ENCODE measurements at regions not wholly inside any gene's neighbourhood (a gene's known extent, or its start where the extent isn't known, plus 50 kb on each side); places are given as distances from the start of the nearest gene placed in this dataset.

DNA sequence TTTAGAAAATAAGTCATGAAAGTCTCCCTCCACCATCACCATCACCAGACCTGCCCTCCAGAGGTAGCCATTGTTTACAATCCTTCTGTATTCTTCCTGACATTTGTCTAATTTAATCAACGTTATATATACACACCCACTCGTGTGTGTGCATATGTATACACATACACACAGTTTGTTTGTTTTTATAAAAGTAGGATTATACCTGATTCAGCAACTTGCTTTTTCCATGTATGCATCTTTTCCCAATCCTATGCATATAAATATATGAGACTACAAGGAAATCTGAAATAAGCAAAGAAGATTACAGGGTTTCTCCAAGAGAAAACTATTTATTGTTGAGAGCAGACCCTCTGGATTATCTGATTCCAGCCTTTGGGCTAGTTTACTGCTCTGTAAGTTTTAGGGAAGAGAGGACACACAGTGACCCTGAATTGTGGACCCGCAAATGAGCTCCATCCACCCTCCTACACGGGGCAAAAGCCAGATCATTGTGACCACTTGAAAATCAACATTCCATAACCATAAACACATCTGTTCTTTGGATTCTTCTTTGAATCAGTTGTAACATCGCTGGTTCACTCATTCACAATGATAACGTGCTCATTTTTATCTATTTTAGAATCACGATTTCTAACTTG, 104.3 kb downstream of the CPN2 start:
- no peaks in the 10 kb centered on the region for H3K27me3 ChIP-seq
- no peaks in the 10 kb centered on the region for H3K36me3 ChIP-seq
- H3K4me3 ChIP-seq, result no peak overlapping the region
- no peak overlapping the region for H3K9ac ChIP-seq (ENCODE audit: low read depth in 2 of 2, low read length in 2 of 2)
- TF ChIP-seq, protein P1, sequence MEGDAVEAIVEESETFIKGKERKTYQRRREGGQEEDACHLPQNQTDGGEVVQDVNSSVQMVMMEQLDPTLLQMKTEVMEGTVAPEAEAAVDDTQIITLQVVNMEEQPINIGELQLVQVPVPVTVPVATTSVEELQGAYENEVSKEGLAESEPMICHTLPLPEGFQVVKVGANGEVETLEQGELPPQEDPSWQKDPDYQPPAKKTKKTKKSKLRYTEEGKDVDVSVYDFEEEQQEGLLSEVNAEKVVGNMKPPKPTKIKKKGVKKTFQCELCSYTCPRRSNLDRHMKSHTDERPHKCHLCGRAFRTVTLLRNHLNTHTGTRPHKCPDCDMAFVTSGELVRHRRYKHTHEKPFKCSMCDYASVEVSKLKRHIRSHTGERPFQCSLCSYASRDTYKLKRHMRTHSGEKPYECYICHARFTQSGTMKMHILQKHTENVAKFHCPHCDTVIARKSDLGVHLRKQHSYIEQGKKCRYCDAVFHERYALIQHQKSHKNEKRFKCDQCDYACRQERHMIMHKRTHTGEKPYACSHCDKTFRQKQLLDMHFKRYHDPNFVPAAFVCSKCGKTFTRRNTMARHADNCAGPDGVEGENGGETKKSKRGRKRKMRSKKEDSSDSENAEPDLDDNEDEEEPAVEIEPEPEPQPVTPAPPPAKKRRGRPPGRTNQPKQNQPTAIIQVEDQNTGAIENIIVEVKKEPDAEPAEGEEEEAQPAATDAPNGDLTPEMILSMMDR (IDR thresholded peaks at IDR 0.05), result no peak
- intact Hi-C loops (cut with DNase I), result no loop called here
- no peak overlapping the region for H3K27ac ChIP-seq
- H3K4me1 ChIP-seq, result no peaks in the 10 kb centered on the region
- no peaks in the 10 kb centered on the region for H3K9me3 ChIP-seq
- no peak for DNase-seq

DNA sequence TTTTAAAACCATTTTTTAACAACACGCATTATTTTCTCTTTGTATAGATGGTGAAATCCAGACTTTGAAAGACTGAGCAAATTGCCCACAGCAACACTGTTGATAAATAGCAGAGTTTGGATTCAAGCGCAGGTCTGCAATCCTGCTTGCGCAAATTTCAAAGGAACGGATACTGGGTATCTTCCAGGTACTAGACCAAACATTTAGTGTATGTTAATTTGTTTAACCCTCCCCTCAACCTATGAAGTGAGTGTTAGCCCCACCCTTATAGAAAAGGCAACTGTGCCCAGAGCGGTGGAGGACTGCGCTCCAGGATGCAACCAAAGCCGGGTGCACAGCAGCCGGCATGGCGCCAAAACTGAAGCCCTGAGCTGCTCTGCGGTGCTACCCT, 103.8 kb downstream of the CPN2 start:
- no peak for DNase-seq
- H3K4me1 ChIP-seq, result no peaks in the 10 kb centered on the region

DNA sequence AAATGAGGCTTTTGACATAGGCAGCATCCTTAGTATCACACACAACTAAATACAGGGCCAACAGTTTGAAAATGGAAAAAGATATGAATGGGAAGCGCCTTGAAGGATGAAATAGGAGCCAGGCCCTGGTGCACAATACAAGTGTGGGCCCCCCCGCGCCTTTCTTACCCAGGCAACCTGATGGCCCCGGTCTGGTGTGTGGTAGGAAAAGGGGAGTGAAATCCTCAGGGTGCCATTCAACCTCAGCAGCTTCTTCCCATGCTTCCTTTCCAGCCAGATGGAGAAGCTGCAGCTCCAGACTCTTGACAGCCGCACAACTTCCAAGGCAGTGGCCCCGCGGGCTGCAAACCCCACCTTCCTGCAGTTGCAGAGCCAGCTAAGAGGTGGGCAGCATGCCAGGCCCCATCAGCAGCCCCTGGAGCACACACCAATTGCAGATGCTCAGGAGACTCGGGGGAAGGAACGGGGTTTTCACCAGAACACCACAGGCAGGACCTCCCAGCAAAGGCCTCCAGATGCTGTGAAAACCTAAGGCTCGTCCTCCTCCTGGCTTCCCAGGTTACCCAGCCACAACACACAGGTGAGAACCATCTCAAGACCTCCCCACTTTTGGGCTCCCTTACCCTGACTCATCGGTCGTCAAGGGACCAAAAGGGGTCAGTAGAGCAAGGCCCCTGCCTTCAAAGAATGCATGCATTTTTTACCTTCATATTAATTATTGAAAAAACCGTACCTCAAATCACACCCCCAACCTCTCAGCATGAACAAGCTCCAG, 101.6 kb downstream of the CPN2 start:
- intact Hi-C loops (cut with DNase I), result no loop called here
- no peak for DNase-seq
- H3K9me3 ChIP-seq, result no peaks in the 10 kb centered on the region
- no peaks in the 10 kb centered on the region for H3K36me3 ChIP-seq
- H3K27me3 ChIP-seq, result no peaks in the 10 kb centered on the region
- H3K4me3 ChIP-seq, result no peak overlapping the region
- no peaks in the 10 kb centered on the region for H3K4me1 ChIP-seq
- no peak overlapping the region for H3K9ac ChIP-seq (ENCODE audit: low read depth in 2 of 2, low read length in 2 of 2)
- TF ChIP-seq, protein P1 (IDR thresholded peaks at IDR 0.05), result no peak
- H3K27ac ChIP-seq, result no peak overlapping the region

More for the DNA sequence above, 103.8 kb downstream of the CPN2 start:
- H3K27me3 ChIP-seq, result no peaks in the 10 kb centered on the region
- H3K4me3 ChIP-seq, result no peak overlapping the region
- TF ChIP-seq, protein P1 (IDR thresholded peaks at IDR 0.05), result no peak
- H3K36me3 ChIP-seq, result no peaks in the 10 kb centered on the region
- no peaks in the 10 kb centered on the region for H3K9me3 ChIP-seq
- H3K27ac ChIP-seq, result no peak overlapping the region
- intact Hi-C loops (cut with DNase I), result no loop called here
- no peak overlapping the region for H3K9ac ChIP-seq (ENCODE audit: low read depth in 2 of 2, low read length in 2 of 2)

DNA sequence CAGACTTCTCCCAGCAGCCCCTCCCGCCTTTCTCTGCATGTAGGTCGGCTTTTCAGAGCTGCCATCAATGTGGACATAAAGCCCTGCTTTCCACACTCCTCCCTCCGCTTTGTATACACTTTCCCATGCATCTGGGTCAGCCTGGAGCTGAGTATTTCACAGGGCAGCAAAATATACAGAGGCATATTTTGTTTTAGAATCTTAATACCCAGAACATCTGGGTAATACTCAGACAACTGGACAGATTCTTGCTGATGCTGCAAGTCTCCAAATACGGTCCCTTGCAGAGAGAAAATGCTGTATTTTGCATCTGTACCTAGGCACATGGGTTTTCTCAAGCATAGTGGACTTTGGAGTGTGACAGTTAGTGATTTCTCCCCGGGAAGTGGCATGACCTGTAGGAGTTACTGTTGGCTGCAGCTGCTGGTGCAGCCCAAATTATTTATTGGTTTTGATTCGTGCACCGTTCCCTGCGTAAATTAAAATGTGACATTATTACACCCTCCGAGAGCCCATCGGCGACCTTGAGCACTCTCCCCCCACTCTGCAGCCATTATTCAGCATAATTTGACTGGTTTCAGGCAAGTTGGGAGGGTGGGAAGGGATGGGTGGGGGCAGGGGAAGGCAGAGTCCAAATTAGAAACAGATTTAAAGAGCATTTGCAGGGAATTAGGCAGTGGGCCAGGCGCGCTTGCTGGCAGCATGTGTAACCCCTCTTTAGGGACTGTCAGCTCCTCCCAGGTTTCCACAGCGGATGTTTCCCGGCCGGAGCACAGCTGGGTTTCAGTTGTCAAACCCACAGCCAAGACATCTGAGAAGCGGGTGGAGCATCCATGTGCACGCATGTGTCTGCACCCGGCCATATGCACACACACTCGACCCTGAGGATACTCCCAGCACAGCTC, 100.8 kb downstream of the CPN2 start:
- Histone ChIP-seq H3K27ac (no peak overlapping the region), H3K9ac (ENCODE audit: low read depth in 2 of 2, low read length in 2 of 2) (no peak overlapping the region), H3K27me3 (no peaks in the 10 kb centered on the region), H3K9me3 (no peaks in the 10 kb centered on the region), H3K4me1 (no peaks in the 10 kb centered on the region), H3K4me3 (no peak overlapping the region), H3K36me3 (no peaks in the 10 kb centered on the region)
- peak; percentile 75 for DNase-seq
- TF ChIP-seq, protein P1 (IDR thresholded peaks at IDR 0.05), result no peak
- intact Hi-C loops (cut with DNase I), result no loop called here

DNA sequence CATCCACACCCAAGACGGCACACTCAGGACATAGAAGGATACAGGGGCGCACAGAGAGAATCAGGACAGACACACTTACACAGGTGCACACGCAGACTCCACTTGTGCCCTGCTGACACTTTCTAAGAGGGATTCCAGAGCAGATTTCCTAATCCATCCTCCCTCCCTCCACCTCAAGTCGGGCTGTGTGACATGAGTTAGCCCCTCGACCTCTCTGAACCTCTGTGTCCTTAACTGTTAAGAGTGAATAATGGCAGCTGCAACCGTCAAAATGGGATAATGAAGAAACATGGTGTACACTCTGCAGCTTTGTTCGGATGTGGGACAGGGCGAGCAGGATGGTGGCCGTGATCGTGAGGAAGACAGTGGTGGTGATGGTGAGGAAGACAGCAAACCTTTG, 100.1 kb downstream of the CPN2 start:
- Histone ChIP-seq H3K27me3 (no peaks in the 10 kb centered on the region), H3K9me3 (no peaks in the 10 kb centered on the region), H3K9ac (ENCODE audit: low read depth in 2 of 2, low read length in 2 of 2) (no peak overlapping the region), H3K4me3 (no peak overlapping the region), H3K4me1 (no peaks in the 10 kb centered on the region), H3K27ac (no peak overlapping the region), H3K36me3 (no peaks in the 10 kb centered on the region)
- TF ChIP-seq, protein P1 (IDR thresholded peaks at IDR 0.05), result no peak
- no peak for DNase-seq
- intact Hi-C loops (cut with DNase I), result no loop called here
